Heart right ventricle (tissue), 16 donors: ENCODE measurements at regions not wholly inside any gene's neighbourhood (a gene's known extent, or its start where the extent isn't known, plus 50 kb on each side); places are given as distances from the start of the nearest gene placed in this dataset.

ENCODE experiments used
- ATAC-seq, 8 donors: fragments of 200-7000 bp; cut with Tn5 transposase; one replicate each; pipeline ENCODE4 v1.9.1; 2020; ENCODE audit warnings: mild to moderate bottlenecking in 8 of 8, moderate library complexity in 8 of 8, moderate number of reproducible peaks in 1 of 8
- DNase-seq, 2 donors: peaks; one replicate each; pipeline ENCODE4 v3.0.0-alpha.2; 2020
- H3K27ac ChIP-seq, 10 donors: fragments of 200-600 bp; sonication (generic) in 2 of 10; one replicate each; pipeline versions ENCODE4 v1.5.0 to v1.8.0; 2020 to 2022; ENCODE audit warnings: mild to moderate bottlenecking in 3 of 10
- H3K27me3 ChIP-seq, 7 donors: fragments of 200-600 bp; one replicate each; pipeline ENCODE4 v1.8.0; 2021 to 2022; ENCODE audit warnings: mild to moderate bottlenecking in 2 of 7
- H3K36me3 ChIP-seq, 9 donors: fragments of 200-600 bp; sonication (generic) in 1 of 9; one replicate each; pipeline versions ENCODE4 v1.5.0 to v1.8.0; 2020 to 2022; ENCODE audit warnings: mild to moderate bottlenecking in 2 of 9
- H3K4me1 ChIP-seq, 9 donors: fragments of 200-600 bp; sonication (generic) in 1 of 9; one replicate each; pipeline versions ENCODE4 v1.5.0 to v1.8.0; 2020 to 2022; ENCODE audit warnings: mild to moderate bottlenecking in 4 of 9
- H3K4me3 ChIP-seq, 10 donors: fragments of 200-600 bp; sonication (generic) in 2 of 10; one replicate each; pipeline versions ENCODE4 v1.5.0 to v1.8.0; 2020 to 2022; ENCODE audit warnings: mild to moderate bottlenecking in 7 of 10, moderate library complexity in 2 of 10
- H3K9me3 ChIP-seq, 11 donors: fragments of 200-600 bp in 10 of 11; sonication (generic) in 2 of 11; one replicate each; pipeline versions ENCODE4 v1.5.0 to v1.8.0; 2013 to 2022; ENCODE audit warnings: mild to moderate bottlenecking in 2 of 11, control low read depth in 1 of 11, moderate library complexity in 1 of 11
- WGBS, 2 donors: extraction: QIAGEN DNeasy Blood & Tissue Kit; methylation state at CpG; one replicate each; pipeline ENCODE4 v1.1.7; 2013; ENCODE audit warnings: inconsistent platforms in 1 of 2; 5-methylcytosine and 5-hydroxymethylcytosine counted together
- intact Hi-C, 10 donors: fragments of 100-400 bp; cut with DNase I; formaldehyde crosslinking; loops; one replicate each; pipeline versions ENCODE4 v1.11.1 to v1.14.2; 2022
- TF ChIP-seq, protein P1 (sequence below), 9 donors: fragments of 200-600 bp; sonication (generic) in 2 of 9; IDR thresholded peaks; one replicate each; pipeline versions ENCODE4 v1.5.0 to v1.8.0; 2021 to 2022; ENCODE audit warnings: antibody characterized with exemption in 9 of 9, mild to moderate bottlenecking in 5 of 9, moderate library complexity in 1 of 9
- donor health status: Arrhythmogenic right ventricular cardiomyopathy.
- donor health status: ischemic (EF 13 %, LVEDD 7.1; RV severe dilation, severe dysfunction).
- donor health status: healthy with polysubstance abuse.
- donor health status: DM: no; HTN: yes; CAD: no.
- donor health status: DM: no; HTN: no; CAD: no.
- donor health status: ischemic (EF 25% LVEDD 6.9; RV normal size, moderate dysfunction).
- donor health status: ischemic (EF 25% LVEDD 5.7; RV mildly dilated, moderate dysfunction).
- donor health status: healthy.
- donor health status: DM: yes; HTN: yes; CAD: no.
- donor health status: Ischemic cardiomyopathy.
- donor health status: ischemic (EF 35%, LVEDD 5.7; RV mildly dilated, moderate dysfunction).
- donor health status: nonischemic (EF 11% LVEDD 7.7; RV severe dilation, severe dysfunction).
- donor health status: DM: yes; HTN: yes; CAD: no.
- donor health status: PGD.
- donor health status: ischemic (EF 29% LVEDD 5.4; RV normal size, mild dysfunction).
- donor health status: nonischemic (EF 23%, LVEDD 6.1; RV moderate dilation, normal function).

DNA sequence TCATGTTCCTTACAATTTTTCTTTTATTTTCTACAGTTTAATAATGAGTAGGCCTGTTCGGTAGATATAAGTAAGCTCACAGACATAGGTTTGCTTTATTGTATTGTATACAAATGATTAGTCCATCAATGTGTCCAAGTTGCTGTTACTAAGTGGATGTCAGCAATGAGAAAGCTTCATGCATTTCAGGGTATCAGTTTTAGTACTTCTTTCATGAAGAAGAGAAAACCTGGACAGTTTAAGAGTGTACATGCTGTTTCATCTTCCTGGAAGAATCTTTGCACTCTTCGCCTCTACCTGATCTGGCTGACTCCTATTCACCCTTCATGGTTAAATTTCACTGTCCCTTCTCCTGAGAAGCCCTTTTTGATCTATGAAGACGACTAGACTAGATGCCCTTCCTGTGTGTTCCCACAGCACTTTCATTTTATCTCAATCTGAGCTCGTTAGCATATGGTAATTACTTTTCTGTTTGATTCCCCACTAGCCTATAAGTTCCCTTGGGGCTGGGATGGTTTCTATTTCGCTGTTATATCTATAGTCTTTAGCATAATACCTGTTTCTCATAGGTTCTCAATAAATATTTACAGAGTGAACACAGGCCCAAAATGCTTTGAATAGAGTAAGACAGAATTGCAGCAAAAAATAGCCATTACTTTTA is 70.7 kb downstream of the CETN3 start:
- Histone ChIP-seq H3K27me3 (no peaks in the 10 kb centered on the region), H3K4me3 (no peak overlapping the region), H3K4me1 (no peaks in the 10 kb centered on the region), H3K9me3 (no peaks in the 10 kb centered on the region), H3K27ac (no peak overlapping the region), H3K36me3 (no peaks in the 10 kb centered on the region)
- TF ChIP-seq, protein P1, sequence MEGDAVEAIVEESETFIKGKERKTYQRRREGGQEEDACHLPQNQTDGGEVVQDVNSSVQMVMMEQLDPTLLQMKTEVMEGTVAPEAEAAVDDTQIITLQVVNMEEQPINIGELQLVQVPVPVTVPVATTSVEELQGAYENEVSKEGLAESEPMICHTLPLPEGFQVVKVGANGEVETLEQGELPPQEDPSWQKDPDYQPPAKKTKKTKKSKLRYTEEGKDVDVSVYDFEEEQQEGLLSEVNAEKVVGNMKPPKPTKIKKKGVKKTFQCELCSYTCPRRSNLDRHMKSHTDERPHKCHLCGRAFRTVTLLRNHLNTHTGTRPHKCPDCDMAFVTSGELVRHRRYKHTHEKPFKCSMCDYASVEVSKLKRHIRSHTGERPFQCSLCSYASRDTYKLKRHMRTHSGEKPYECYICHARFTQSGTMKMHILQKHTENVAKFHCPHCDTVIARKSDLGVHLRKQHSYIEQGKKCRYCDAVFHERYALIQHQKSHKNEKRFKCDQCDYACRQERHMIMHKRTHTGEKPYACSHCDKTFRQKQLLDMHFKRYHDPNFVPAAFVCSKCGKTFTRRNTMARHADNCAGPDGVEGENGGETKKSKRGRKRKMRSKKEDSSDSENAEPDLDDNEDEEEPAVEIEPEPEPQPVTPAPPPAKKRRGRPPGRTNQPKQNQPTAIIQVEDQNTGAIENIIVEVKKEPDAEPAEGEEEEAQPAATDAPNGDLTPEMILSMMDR (IDR thresholded peaks at IDR 0.05): no peak
- ATAC-seq (no peak), DNase-seq (no peak)
- intact Hi-C loops: no loop called here
- 60 to 67% methylated on average over 5 of the region's 5 CpGs for WGBS, 2 donors

DNA sequence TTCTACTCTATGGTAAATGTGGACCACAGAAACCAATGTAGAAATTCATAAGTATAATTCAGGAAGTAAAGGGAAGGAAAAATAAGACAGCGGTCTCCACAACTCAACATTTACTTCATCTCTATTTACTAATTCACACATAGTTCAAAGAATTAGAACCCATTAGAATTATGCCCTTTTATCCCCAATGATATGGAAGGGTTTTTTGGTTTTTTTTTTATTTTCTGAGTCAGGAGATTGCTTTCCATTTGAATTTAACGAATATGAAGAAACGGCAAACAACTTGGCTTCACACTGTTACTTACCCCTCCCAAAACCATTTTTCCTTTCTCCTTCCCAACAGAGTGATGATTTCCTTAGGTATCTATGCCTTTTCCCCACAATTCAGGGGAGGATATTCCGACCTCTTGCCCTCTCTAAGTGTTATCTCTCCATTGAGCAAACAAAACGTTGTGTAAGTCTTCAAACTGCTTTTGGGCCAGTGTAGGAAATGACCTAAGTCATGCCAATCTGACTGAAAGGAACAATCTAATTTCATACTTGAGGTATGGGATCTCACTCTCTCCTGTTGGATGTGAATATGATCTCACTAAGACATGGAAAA is 72.0 kb downstream of the CETN3 start:
- WGBS, 2 donors: 65 to 66% methylated on average over 5 of the region's 5 CpGs
- Histone ChIP-seq H3K36me3 (no peaks in the 10 kb centered on the region), H3K27ac (no peak overlapping the region), H3K9me3 (no peaks in the 10 kb centered on the region), H3K4me1 (no peaks in the 10 kb centered on the region), H3K27me3 (peaks cover 0 to under 1% (median 0%) of the 10 kb centered on the region in 7 donors), H3K4me3 (no peak overlapping the region)
- TF ChIP-seq, protein P1 (IDR thresholded peaks at IDR 0.05): no peak
- DNase-seq: no peak
- intact Hi-C loops: no loop called here
- no peak for ATAC-seq

DNA sequence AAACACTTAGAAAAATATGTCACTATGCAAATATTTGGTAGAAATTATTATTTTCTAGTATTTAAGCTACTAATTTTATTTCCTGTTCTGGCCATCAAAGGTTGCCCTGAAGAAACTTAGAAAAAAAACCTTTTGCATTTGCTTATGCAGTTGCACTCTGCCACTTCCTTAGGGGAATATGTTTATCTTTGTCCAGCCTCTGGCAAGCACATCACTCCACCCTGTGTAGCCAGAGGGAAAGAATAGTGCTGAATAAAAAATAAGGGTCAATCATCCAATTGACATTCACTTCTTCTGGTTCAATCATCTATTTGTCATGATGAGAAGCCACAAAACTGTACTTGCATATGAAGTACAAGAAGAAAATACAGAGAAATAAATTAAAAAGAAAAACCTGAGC is 72.8 kb downstream of the CETN3 start:
- no peaks in the 10 kb centered on the region for H3K9me3 ChIP-seq
- DNase-seq (no peak), ATAC-seq (no peak)
- intact Hi-C loops: no loop called here
- H3K27ac ChIP-seq: no peak overlapping the region
- TF ChIP-seq, protein P1 (IDR thresholded peaks at IDR 0.05): no peak
- peaks cover 0 to 9% (median 0%) of the 10 kb centered on the region in 7 donors for H3K27me3 ChIP-seq
- no peaks in the 10 kb centered on the region for H3K4me1 ChIP-seq
- H3K36me3 ChIP-seq: no peaks in the 10 kb centered on the region
- H3K4me3 ChIP-seq: no peak overlapping the region

DNA sequence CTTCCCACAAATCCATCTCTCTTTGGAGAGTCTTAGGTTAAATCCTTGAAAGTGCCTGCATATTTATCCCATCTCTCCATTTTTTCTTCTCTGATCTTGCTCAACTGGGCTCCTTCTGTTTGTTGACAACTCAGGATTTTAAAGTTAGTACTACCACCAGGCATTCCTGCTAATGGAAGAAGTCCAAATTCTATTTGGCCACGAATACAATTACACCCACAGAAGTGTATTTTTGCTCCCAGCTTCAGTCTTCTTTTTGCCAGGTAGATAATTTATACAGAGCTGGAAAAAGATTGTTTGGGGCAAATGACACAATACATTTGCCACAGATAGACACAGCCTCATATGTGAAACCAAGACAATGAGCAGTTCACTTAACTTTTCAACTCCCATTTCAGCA is 74.8 kb downstream of the CETN3 start:
- Histone ChIP-seq H3K36me3 (no peaks in the 10 kb centered on the region), H3K27me3 (peaks cover 0 to 11% (median 0%) of the 10 kb centered on the region in 7 donors), H3K4me1 (no peaks in the 10 kb centered on the region), H3K4me3 (no peak overlapping the region), H3K27ac (no peak overlapping the region), H3K9me3 (peaks cover 0 to 10% (median 0%) of the 10 kb centered on the region in 11 donors)
- TF ChIP-seq, protein P1 (IDR thresholded peaks at IDR 0.05): no peak
- DNase-seq (no peak), ATAC-seq (no peak)
- intact Hi-C loops: no loop called here
- 47 to 51% methylated on average over 1 of the region's 1 CpG for WGBS, 2 donors
